ENCODE measurements at regions not wholly inside any gene's neighbourhood (a gene's known extent, or its start where the extent isn't known, plus 50 kb on each side); places are given as distances from the start of the nearest gene placed in this dataset.

DNA sequence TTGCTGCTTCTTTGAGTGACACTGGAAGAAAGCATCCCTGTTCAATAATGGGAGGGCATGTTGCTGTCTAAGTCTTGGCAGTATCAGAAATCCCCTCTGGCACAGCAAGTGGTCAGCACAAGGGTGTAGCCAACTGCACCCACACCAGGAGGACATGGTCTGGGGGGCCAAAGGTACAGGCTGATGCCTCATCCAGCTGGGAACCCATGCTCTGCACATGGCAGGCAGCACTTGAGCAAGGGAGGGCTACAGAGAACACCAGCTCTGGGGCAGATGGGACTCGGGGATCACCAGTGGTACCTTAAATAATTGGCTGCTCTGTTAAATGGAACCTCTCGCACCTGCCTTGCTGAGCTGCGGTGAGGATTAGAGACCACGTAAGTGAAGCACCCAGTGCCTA, 265.2 kb downstream of the SYK start:
- DNase-seq (ENCODE audit: low read depth, low spot score), result no peak

- DNase-seq (ENCODE audit: low read depth, low spot score), result no peak
Measured at GRCh38 chr9:91067306-91067860, 265.8 kb downstream of the SYK start.

- no peak for DNase-seq (ENCODE audit: low read depth, low spot score)
Measured at GRCh38 chr9:91071184-91071990, 269.8 kb downstream of the SYK start.

- DNase-seq (ENCODE audit: low read depth, low spot score), result no peak
Measured at GRCh38 chr9:91073049-91073810, 271.6 kb downstream of the SYK start.

DNA sequence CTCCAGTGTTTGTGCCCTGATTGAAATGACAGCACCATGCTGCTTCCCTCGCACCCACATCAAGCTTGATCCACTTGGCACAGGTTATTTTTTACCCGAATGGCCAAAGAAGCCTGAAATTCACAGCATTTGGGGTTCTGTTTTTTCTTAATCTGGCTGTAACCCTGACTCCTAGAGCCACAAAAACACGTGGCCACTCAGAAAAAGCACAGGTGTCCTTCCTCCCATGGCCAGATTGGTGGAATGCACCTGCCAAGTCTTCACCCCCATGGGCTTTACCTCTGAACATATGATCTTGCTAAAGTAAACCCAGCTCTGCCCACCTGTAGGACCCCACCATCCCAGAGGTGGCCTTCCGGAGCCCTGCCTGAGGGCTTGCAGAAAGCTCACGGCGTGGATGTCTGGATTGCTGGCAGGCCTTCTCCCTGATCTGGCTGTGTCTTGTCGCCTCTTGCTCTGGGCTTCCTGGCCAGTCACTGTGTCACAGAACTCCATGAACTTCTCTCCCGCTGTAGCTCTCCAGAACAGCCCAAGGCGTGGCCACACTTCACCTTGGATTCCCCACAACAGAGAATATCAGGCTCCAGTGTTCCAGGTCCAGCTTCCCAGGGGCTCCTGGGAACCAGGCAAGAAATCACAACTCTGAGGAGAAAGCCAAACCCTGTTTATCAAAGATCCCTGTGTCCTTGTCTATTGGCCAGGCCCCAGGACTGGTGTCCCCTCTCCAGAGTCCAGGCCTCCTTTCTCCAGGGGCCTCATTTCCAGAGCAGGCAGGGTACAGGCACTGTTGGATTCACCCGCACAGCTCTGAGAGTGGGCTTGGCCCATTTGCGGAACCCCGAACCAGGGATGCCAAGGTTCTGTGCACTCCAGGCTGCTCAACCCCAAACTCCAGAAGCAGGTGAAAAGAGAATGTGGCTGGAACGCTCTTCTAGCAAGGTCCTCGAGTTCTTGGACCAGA, 272.5 kb downstream of the SYK start:
- no peak for DNase-seq (ENCODE audit: low read depth, low spot score)

- DNase-seq (ENCODE audit: low read depth, low spot score), result no peak
Measured at GRCh38 chr9:91074866-91075265, 273.2 kb downstream of the SYK start.

- DNase-seq (ENCODE audit: low read depth, low spot score), result no peak
Measured at GRCh38 chr9:91075279-91075678, 273.7 kb downstream of the SYK start.

GRCh38 chr9:91077624-91078368, 276.2 kb downstream of the SYK start:
- no peak for DNase-seq (ENCODE audit: low read depth, low spot score)

DNA sequence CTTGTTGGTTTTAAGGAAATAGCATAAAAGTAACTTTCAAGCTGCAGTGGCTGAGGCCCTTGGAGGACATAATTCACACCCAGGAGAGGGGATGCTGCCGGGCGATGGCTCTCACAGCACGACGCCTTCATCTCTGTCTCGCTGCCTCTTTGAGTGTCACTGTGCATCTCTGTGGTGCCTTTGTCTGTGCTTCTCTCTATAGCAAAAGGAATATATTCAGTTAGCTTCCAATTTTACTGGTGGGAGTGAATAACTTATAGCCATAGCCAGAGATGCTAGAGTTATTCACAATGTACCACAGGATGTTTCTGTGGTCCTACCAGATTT, 276.7 kb downstream of the SYK start:
- DNase-seq (ENCODE audit: low read depth, low spot score), result no peak

GRCh38 chr9:91082731-91083130, 279.0 kb downstream of the AUH start:
- no peak for DNase-seq (ENCODE audit: low read depth, low spot score)

DNA sequence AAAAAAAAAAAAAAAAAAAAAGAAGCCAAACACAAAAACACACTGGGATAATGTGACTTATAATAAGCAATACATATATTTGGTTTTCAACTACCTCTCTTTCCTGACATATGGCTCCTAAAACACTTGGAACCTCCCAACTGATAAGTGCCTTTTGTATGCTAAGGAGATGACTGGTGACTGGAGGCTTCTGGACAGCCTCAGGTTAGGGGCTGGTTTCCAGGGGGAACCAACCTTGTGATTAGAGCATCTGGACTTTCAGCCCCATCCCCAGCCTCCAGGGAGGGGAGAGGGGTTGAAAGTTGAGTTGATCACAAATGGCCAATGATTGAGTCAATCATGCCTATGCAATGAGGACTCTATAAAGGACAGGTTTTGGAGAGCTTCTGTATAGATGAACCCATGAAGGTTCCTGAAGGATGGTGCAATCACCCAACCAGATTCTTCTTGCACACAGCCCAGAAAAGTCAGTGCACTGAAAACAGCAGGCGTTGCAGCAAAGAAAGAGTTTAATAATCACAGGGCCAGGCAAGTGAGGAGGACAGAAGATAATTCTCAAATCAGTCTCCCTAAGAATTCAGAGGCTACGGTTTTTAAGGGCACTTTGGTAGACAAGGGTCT, 276.7 kb downstream of the AUH start:
- DNase-seq (ENCODE audit: low read depth, low spot score), result no peak

GRCh38 chr9:91085517-91086291, 276.0 kb downstream of the AUH start:
- no peak for DNase-seq (ENCODE audit: low read depth, low spot score)

DNA sequence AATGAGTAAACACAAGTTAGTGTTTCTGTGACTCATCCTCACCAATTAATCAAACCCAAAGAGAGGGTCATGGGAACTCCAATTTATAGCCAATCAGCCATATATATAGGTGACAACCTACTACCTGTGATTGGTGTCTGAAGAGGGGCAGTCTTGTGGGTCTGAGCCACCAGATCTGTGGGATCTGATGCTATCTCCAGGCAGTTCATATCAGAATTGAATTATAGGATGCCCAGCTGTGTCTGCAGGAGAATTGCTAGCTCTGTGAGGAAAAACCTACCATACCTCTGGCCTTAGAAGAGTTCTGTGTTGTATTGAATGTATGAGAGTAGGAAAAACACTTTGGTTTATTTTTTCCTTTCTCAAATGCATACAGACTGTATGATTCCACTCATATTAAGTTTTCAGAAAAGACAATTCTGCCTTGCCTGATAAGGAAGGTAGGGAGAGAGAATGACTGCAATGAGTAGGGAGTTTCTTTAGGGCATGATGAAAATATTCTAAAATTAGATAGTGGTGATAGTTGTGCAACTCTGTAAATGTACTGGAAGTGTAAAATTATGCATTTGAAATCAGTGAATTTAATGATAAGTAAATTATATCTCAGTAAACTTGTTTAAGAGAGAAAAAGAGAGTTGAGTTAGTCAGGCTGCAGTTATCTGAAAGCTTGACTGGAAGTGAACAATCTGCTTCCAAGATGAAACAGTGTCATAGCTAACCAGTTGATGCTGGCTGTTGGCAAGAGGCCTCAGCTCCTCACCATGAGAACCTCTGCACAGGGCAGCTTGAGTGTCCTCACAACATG, 274.9 kb downstream of the AUH start:
- DNase-seq (ENCODE audit: low read depth, low spot score), result no peak

DNA sequence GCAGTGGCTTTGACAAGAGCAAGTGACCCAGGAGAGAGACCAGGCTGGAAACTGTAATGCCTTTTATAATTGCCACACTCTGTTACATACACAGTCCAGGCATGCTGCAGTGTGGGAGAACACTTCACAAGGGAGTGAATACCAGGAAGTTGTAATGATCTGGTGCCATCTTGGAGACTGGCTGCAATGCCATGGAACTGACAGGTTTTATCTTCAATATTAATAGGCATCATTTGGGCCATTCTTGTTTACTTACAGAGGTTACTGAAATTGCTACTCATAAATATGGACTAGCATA, 274.3 kb downstream of the AUH start:
- DNase-seq (ENCODE audit: low read depth, low spot score), result no peak

DNA sequence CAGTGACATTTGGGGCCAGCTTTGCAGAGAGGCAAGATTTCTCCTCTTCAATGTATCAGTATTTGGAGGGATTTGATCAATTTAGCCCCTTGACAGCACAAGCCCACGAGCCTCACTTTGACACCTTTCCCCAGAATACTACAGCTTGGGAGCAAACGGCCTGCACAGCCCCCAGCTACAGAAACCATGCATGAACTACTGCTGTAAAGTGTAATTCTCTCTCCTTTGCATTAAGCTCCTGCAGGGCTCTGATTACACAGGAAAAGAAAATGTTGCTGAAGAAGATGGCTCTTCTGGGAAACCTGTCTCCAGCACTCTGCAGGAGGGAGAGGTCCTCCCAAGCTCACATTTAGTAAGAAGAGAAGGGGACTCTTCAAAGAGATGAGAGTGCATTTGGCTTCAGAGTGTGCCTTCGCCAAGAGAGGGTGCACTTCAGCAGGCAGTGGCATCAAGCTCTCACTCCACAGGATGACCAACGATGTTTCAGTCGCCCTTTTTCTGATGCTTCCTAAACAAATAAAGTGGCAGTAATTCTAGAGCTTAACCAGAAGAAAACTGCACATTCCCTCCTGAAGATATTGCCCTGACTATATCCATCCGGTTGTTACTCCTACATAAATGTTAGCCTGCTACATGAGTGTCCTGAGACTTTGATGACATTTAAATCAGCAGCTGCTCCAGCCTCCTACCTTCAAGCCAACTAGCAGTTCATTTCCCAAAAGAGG, 272.2 kb downstream of the AUH start:
- peak; percentile 17 for DNase-seq (ENCODE audit: low read depth, low spot score)

GRCh38 chr9:91090130-91090410, 271.6 kb downstream of the AUH start:
- no peak for DNase-seq (ENCODE audit: low read depth, low spot score)

DNA sequence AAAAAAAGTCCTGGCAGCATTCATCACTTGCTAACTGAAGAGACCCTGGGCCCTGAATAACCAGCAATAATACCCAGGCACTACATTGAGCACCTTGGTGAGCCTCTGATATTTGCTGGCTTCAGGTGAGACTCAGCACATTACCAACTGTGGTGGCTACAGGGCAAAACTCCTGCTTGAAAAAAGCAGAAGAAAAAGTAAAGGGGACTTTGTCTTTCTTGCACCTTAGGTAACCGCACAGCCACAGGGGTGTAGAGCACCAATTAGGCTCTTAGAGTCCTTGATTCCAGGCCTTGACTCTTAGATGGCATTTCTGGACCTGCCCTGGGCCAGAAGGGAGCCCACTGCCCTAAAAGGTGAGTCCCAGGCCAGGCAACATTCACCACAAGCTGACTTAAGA, 269.5 kb downstream of the AUH start:
- no peak for DNase-seq (ENCODE audit: low read depth, low spot score)

- no peak for DNase-seq (ENCODE audit: low read depth, low spot score)
Measured at GRCh38 chr9:91094324-91095088, 267.2 kb downstream of the AUH start.

Measured in iPS DF 19.7 (cell line).